Lower leg skin (tissue), 4 donors: ENCODE measurements at regions not wholly inside any gene's neighbourhood (a gene's known extent, or its start where the extent isn't known, plus 50 kb on each side); places are given as distances from the start of the nearest gene placed in this dataset.

Source experiments
- DNase-seq, 2 donors: peaks; one replicate each; pipeline ENCODE4 v3.0.0-alpha.2; 2019; ENCODE audit warnings: low spot score in 2 of 2
- H3K4me3 ChIP-seq: fragments of 200-600 bp; sonication (generic); 2 replicates; pipeline ENCODE4 v1.5.1; 2017; ENCODE audit warnings: mild to moderate bottlenecking, low read depth; ENCODE audit not compliant: poor library complexity, severe bottlenecking
- CTCF ChIP-seq, 3 donors: fragments of 450-650 bp; IDR thresholded peaks; one replicate each; pipeline ENCODE4 v1.5.1; 2016; ENCODE audit warnings: antibody characterized with exemption in 3 of 3, mild to moderate bottlenecking in 3 of 3, moderate library complexity in 2 of 3
- POLR2A ChIP-seq, 2 donors: fragments of 450-650 bp; IDR thresholded peaks; one replicate each; pipeline ENCODE4 v1.6.1; 2016 to 2017; ENCODE audit warnings: antibody characterized with exemption in 2 of 2, mild to moderate bottlenecking in 1 of 2, moderate library complexity in 1 of 2
- WGBS, 2 donors: methylation state at CpG; one replicate each; pipeline ENCODE4 v1.1.5; 2018; 5-methylcytosine and 5-hydroxymethylcytosine counted together
- intact Hi-C: fragments of 100-400 bp; cut with DNase I; formaldehyde crosslinking; loops from one replicate; pipeline ENCODE4 v1.15.0; 2023; ENCODE audit warnings: low total_unique reads

DNA sequence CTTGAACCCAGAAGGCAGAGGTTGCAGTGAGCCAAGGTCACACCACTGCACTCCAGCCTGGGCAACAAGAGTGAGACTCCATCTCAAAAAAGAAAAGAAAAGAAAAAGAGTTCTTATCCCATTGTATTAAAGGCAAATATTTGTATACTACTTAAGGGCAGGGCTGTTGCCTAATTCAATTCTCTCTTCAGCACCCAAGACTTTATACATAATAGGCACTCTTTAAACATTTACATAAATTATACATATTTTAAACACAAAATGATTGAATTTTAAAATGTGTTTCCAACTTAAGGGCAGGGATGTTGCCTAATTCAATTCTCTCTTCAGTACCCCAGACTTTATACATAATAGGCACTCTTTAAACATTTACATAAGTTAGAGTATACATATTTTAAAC is 424.3 kb upstream of the ARID1B start:
- no peak for DNase-seq
- intact Hi-C loops, result no loop called here
- no peak overlapping the region for H3K4me3 ChIP-seq
- no peak for TF ChIP-seq POLR2A (IDR thresholded peaks at IDR 0.05)
- no peak for TF ChIP-seq CTCF (IDR thresholded peaks at IDR 0.05)

GRCh38 chr6:156351346-156351966 is 425.7 kb upstream of the ARID1B start:
- WGBS, 2 donors, result 70 to 76% methylated on average over 6 of the region's 6 CpGs
- no peak overlapping the region for H3K4me3 ChIP-seq
- no peak for TF ChIP-seq POLR2A (IDR thresholded peaks at IDR 0.05)
- no peak for TF ChIP-seq CTCF (IDR thresholded peaks at IDR 0.05)
- no peak for DNase-seq
- intact Hi-C loops, result no loop called here

GRCh38 chr6:156350337-156350736 is 426.8 kb upstream of the ARID1B start:
- H3K4me3 ChIP-seq, result no peak overlapping the region
- DNase-seq, result no peak
- intact Hi-C loops, result no loop called here
- TF ChIP-seq POLR2A (IDR thresholded peaks at IDR 0.05), result no peak
- no peak for TF ChIP-seq CTCF (IDR thresholded peaks at IDR 0.05)
- 87 to 89% methylated on average over 4 of the region's 4 CpGs for whole genome bisulfite sequencing, 2 donors

DNA sequence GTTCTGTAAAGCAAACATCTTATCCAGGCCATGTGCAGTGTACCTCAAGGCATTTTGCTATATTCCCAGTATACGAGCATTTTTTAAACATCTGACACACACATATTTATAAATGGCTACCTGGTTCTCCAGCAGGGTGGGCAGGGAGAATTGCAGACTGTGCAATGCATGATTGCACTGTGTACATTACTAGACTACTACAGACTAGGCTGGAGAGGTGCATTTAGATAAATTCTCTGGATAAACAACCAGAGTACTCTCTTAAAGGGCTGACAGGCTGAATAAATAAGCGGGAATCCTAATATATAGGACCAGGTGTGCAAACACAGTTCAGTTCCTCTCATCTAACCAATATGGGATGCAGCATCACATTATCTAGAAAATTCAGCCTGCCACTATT is 428.3 kb upstream of the ARID1B start:
- no peak for DNase-seq
- TF ChIP-seq CTCF (IDR thresholded peaks at IDR 0.05) (no peak), POLR2A (IDR thresholded peaks at IDR 0.05) (no peak)
- WGBS, 2 donors, result 42 to 89% methylated on average over 2 of the region's 2 CpGs
- intact Hi-C loops, result no loop called here
- H3K4me3 ChIP-seq, result no peak overlapping the region

DNA sequence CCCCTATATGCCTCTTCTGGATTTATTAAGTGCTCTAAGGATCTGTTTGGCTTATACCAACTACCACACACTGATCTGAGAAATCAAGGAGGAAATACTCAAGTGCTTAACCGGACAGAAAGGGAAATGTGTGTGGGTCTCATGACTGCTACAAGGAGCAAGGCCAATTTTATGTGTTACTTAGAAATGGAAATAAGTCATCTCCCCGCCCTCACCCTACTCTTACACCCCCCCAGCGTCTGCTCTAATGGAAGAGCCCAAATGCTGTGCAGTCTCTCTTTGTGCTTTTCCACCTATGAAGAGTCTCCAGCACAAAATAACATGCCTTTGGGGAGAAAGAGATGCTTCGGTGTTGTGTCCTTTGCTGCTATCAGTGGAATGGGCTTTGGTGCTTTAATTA is 428.8 kb upstream of the ARID1B start:
- TF ChIP-seq CTCF (IDR thresholded peaks at IDR 0.05), result no peak
- TF ChIP-seq POLR2A (IDR thresholded peaks at IDR 0.05), result no peak
- intact Hi-C loops, result no loop called here
- peak in 1 of 2 donors; percentile 17 for DNase-seq
- no peak overlapping the region for H3K4me3 ChIP-seq
- WGBS, 2 donors, result 64 to 73% methylated on average over 4 of the region's 4 CpGs

- WGBS, 2 donors, result 75 to 83% methylated on average over 6 of the region's 6 CpGs
- intact Hi-C loops, result no loop called here
- no peak overlapping the region for H3K4me3 ChIP-seq
- no peak for DNase-seq
- TF ChIP-seq POLR2A (IDR thresholded peaks at IDR 0.05) (no peak), CTCF (IDR thresholded peaks at IDR 0.05) (no peak)
Observed at GRCh38 chr6:156347656-156348055, 429.5 kb upstream of the ARID1B start.
